Keratinocyte (primary cell): ENCODE measurements at regions not wholly inside any gene's neighbourhood (a gene's known extent, or its start where the extent isn't known, plus 50 kb on each side); places are given as distances from the start of the nearest gene placed in this dataset.

Experiments used
- DNase-seq: peaks from one replicate; pipeline ENCODE4 v3.0.0-alpha.2; 2011; ENCODE audit warnings: low read depth, missing footprints, low spot score
- FAIRE-seq: peaks from 2 replicates; lab custom pipeline; 2011; peaks lifted over from hg19 to GRCh38; lab: Jason Lieb, UNC
- H2AFZ ChIP-seq: 2 replicates; pipeline ENCODE4 v1.6.0; 2012; ENCODE audit warnings: low read length, control low read depth, inconsistent platforms; ENCODE audit not compliant: control insufficient read depth
- H3K27ac ChIP-seq: 2 replicates; pipeline ENCODE4 v1.5.1; 2011; ENCODE audit warnings: low read length; ENCODE audit not compliant: control insufficient read depth, insufficient read depth
- H3K27me3 ChIP-seq: 3 replicates; pipeline ENCODE4 v1.6.0; 2011; ENCODE audit warnings: low read length; ENCODE audit not compliant: control insufficient read depth, insufficient read depth; ENCODE audit errors: extremely low read depth
- H3K36me3 ChIP-seq, 2 experiments: 2 replicates in 1 of 2; 3 replicates in 1 of 2; pipeline ENCODE4 v1.5.1; 2011; ENCODE audit warnings: low read length in 2 of 2, mild to moderate bottlenecking in 1 of 2; ENCODE audit not compliant: control insufficient read depth in 2 of 2, insufficient read depth in 2 of 2; ENCODE audit errors: extremely low read depth in 1 of 2
- H3K4me1 ChIP-seq: 3 replicates; pipeline ENCODE4 v1.5.1; 2011; ENCODE audit warnings: low read length; ENCODE audit not compliant: control insufficient read depth, insufficient read depth; ENCODE audit errors: extremely low read depth
- H3K4me2 ChIP-seq: 3 replicates; pipeline ENCODE4 v1.6.0; 2011; ENCODE audit warnings: low read depth, low read length; ENCODE audit not compliant: control insufficient read depth, insufficient read depth; ENCODE audit errors: extremely low read depth
- H3K4me3 ChIP-seq, 3 experiments: fragments of 200-600 bp in 1 of 3; sonication (generic) in 1 of 3; 2 replicates in 2 of 3; 3 replicates in 1 of 3; pipeline ENCODE4 v1.5.1; 2011 to 2016; ENCODE audit warnings: low read length in 3 of 3, mild to moderate bottlenecking in 3 of 3, control low read depth in 2 of 3, inconsistent platforms in 1 of 3, low read depth in 1 of 3, mixed read lengths in 1 of 3, mixed run types in 1 of 3, moderate library complexity in 1 of 3; ENCODE audit not compliant: control insufficient read depth in 2 of 3, insufficient read depth in 2 of 3; ENCODE audit errors: extremely low read depth in 1 of 3
- H3K79me2 ChIP-seq: 2 replicates; pipeline ENCODE4 v1.6.0; 2012; ENCODE audit warnings: low read length; ENCODE audit not compliant: control insufficient read depth, insufficient read depth
- H3K9ac ChIP-seq: 3 replicates; pipeline ENCODE4 v1.6.0; 2011; ENCODE audit warnings: low read length; ENCODE audit not compliant: control insufficient read depth, insufficient read depth; ENCODE audit errors: extremely low read depth
- H3K9me1 ChIP-seq: 3 replicates; pipeline ENCODE4 v1.6.0; 2011; ENCODE audit warnings: low read length; ENCODE audit not compliant: control insufficient read depth, insufficient read depth; ENCODE audit errors: extremely low read depth
- H3K9me3 ChIP-seq: 2 replicates; pipeline ENCODE4 v1.5.1; 2012; ENCODE audit warnings: low read depth, low read length; ENCODE audit not compliant: control insufficient read depth
- H4K20me1 ChIP-seq: 3 replicates; pipeline ENCODE4 v1.6.0; 2011; ENCODE audit warnings: low read length; ENCODE audit not compliant: control insufficient read depth, insufficient read depth; ENCODE audit errors: extremely low read depth
- EZH2 ChIP-seq: IDR thresholded peaks from one replicate; pipeline ENCODE4 v1.6.1; 2012; ENCODE audit warnings: inconsistent platforms, mild to moderate bottlenecking, low read length, moderate library complexity
- dilution Hi-C: fragments of 300-500 bp; cut with MboI; formaldehyde crosslinking; loops from one replicate; pipeline ENCODE4 v1.7.0; 2020; ENCODE audit warnings: low sequenced_read_pairs; ENCODE audit not compliant: extremely low pct_ligation_motif_present
- TF ChIP-seq, protein P1 (sequence below), 3 experiments: IDR thresholded peaks in 1 of 3; conservative IDR thresholded peaks in 1 of 3; optimal IDR thresholded peaks in 1 of 3; 2 replicates in 2 of 3; 3 replicates in 1 of 3; pipeline versions ENCODE3 to v1.5.1; 2011; ENCODE audit warnings: low read length in 3 of 3, mild to moderate bottlenecking in 3 of 3, moderate library complexity in 2 of 3, control low read depth in 1 of 3, inconsistent platforms in 1 of 3; ENCODE audit not compliant: insufficient read depth in 2 of 3; ENCODE audit errors: extremely low read depth in 1 of 3

DNA sequence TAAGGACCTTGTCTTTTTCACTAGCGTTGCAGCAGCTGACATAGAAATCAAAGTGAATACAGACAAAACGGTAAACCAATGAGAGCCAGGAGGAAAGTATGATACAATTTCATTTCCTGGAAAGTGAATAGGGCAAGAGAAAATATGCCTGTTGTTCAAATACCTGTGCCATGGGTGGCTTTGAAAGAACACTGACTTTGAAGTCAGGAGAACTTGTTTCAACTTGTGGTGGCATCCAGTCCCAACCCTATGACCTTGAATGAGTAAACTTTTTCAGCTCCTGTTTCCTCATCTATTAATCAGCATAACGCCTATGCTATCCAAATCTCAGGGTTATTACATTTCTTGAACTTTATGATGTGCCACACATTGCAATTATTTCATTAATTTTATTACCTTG is 173.7 kb upstream of the HS3ST3A1 start:
- DNase-seq (peak; percentile 65), FAIRE-seq (peak; percentile 81)
- Histone ChIP-seq H4K20me1 (no peaks in the 10 kb centered on the region), H3K79me2 (no peaks in the 10 kb centered on the region), H3K9ac (peak overlapping the region; percentile 75), H2AFZ (no peak overlapping the region), H3K4me3 (peak overlapping the region in 1 of 3 experiments; percentile 35), H3K9me3 (peaks cover 1% of the 10 kb centered on the region), H3K4me2 (peak overlapping the region; percentile 75), H3K9me1 (no peaks in the 10 kb centered on the region), H3K27me3 (no peaks in the 10 kb centered on the region), H3K4me1 (peaks cover 30% of the 10 kb centered on the region), H3K27ac (peak overlapping the region; percentile 99), H3K36me3 (no peaks in the 10 kb centered on the region)
- dilution Hi-C loops = no loop called here
- no peak for TF ChIP-seq EZH2
- TF ChIP-seq, protein P1, sequence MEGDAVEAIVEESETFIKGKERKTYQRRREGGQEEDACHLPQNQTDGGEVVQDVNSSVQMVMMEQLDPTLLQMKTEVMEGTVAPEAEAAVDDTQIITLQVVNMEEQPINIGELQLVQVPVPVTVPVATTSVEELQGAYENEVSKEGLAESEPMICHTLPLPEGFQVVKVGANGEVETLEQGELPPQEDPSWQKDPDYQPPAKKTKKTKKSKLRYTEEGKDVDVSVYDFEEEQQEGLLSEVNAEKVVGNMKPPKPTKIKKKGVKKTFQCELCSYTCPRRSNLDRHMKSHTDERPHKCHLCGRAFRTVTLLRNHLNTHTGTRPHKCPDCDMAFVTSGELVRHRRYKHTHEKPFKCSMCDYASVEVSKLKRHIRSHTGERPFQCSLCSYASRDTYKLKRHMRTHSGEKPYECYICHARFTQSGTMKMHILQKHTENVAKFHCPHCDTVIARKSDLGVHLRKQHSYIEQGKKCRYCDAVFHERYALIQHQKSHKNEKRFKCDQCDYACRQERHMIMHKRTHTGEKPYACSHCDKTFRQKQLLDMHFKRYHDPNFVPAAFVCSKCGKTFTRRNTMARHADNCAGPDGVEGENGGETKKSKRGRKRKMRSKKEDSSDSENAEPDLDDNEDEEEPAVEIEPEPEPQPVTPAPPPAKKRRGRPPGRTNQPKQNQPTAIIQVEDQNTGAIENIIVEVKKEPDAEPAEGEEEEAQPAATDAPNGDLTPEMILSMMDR (optimal IDR thresholded peaks at IDR 0.05 in 1 of 3, IDR thresholded peaks at IDR 0.05 in 1 of 3, conservative IDR thresholded peaks at IDR 0.05 in 1 of 3; ENCODE audit: extremely low read depth in 1 of 3, insufficient read depth in 2 of 3, low read length in 3 of 3) = no peak

- H3K27me3 ChIP-seq = no peaks in the 10 kb centered on the region
- no peaks in the 10 kb centered on the region for H4K20me1 ChIP-seq
- H3K9me1 ChIP-seq = no peaks in the 10 kb centered on the region
- no peak for TF ChIP-seq EZH2
- TF ChIP-seq, protein P1 (optimal IDR thresholded peaks at IDR 0.05 in 1 of 3, IDR thresholded peaks at IDR 0.05 in 1 of 3, conservative IDR thresholded peaks at IDR 0.05 in 1 of 3; ENCODE audit: extremely low read depth in 1 of 3, insufficient read depth in 2 of 3, low read length in 3 of 3) = no peak
- peak overlapping the region; percentile 99 for H3K27ac ChIP-seq
- H3K79me2 ChIP-seq = no peaks in the 10 kb centered on the region
- peaks cover 30% of the 10 kb centered on the region for H3K4me1 ChIP-seq
- H3K36me3 ChIP-seq = no peaks in the 10 kb centered on the region
- peak overlapping the region; percentile 75 for H3K9ac ChIP-seq
- peak overlapping the region in 2 of 3 experiments; percentile 9 to 35 for H3K4me3 ChIP-seq
- H2AFZ ChIP-seq = peak overlapping the region; percentile 2
- peak; percentile 80 for FAIRE-seq
- DNase-seq = peak; percentile 73
- dilution Hi-C loops = no loop called here
- peaks cover 1% of the 10 kb centered on the region for H3K9me3 ChIP-seq
- H3K4me2 ChIP-seq = peak overlapping the region; percentile 75
These were observed 174.4 kb upstream of the HS3ST3A1 start for GRCh38 chr17:13776027-13776551.
